Skeletal muscle satellite cell (primary cell): ENCODE measurements at regions not wholly inside any gene's neighbourhood (a gene's known extent, or its start where the extent isn't known, plus 50 kb on each side); places are given as distances from the start of the nearest gene placed in this dataset. TPM values are rescaled to one million over a fixed set of nuclear protein-coding genes. Genes with fewer than 3 reads are reported as not detected.

ENCODE experiments used
- H3K27me3 ChIP-seq: 2 replicates; pipeline ENCODE4 v1.7.0; 2013; ENCODE audit warnings: low read length; ENCODE audit not compliant: control insufficient read depth, insufficient read depth
- H3K36me3 ChIP-seq: 2 replicates; pipeline ENCODE4 v1.7.0; 2013; ENCODE audit warnings: mild to moderate bottlenecking, control low read depth, low read length; ENCODE audit not compliant: insufficient read depth
- H3K4me1 ChIP-seq: 2 replicates; pipeline ENCODE4 v1.7.0; 2013; ENCODE audit warnings: low read length; ENCODE audit not compliant: control insufficient read depth, insufficient read depth
- H3K4me2 ChIP-seq: 2 replicates; pipeline ENCODE4 v1.7.0; 2013; ENCODE audit warnings: mild to moderate bottlenecking, low read length
- H3K4me3 ChIP-seq: 2 replicates; pipeline ENCODE4 v1.7.0; 2013; ENCODE audit warnings: low read length
- H3K9ac ChIP-seq: 2 replicates; pipeline ENCODE4 v1.7.0; 2013; ENCODE audit warnings: mild to moderate bottlenecking, low read depth, low read length, moderate library complexity
- H3K9me3 ChIP-seq: replicated peaks from 2 replicates; pipeline ENCODE4 v1.7.0; 2013; ENCODE audit warnings: mild to moderate bottlenecking, control low read depth, low read length
- small RNA-seq: library from RNA; depleted of rRNA; stranded (forward); fragments of <200 nt; gene quantifications from one replicate; pipeline ENCODE3, GENCODE V24; 2012

DNA sequence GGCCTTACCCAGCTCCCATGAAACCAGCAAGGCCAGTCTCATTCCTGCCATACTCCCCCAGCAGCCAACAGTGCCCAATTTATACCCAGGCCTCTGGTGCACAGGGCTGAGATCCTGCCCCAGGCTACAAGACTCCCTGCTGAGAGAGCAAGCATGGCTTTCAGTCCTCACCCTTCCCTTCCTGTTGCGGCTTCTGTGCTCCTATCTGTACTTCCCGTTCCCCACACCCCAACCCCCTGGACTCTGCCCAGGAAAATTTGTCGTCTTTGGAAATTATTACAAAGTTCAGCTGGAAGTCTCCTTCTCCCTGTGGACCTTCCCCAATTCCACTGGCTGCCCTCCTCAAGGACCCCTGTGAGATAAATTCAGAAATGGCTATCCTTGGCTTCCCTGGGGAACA is 84.1 kb upstream of the GK2 start:
- Histone ChIP-seq H3K36me3 (no peaks in the 10 kb centered on the region), H3K4me1 (no peaks in the 10 kb centered on the region), H3K4me2 (no peak overlapping the region), H3K27me3 (no peaks in the 10 kb centered on the region), H3K4me3 (no peak overlapping the region), H3K9me3 (no peaks in the 10 kb centered on the region), H3K9ac (no peak overlapping the region)

DNA sequence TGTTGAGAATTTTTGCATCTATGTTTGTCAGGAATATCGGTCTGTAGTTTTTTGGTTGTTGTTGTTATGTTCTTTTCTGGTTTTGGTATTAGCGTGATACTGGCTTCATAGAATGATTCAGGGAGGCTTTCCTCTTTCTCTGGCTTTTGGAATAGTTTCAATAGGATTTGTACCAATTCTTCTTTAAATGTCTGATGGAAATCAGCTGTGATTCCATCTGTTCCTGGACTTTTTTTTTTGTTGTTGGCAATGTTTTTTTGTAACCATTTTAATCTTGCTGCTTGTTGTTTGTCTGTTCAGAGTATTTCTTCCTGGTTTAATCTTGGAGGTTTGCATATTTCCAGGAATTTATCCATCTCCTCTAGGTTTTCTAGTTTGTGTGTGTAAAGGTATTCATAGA is 81.5 kb upstream of the GK2 start:
- H3K4me3 ChIP-seq, result no peak overlapping the region

DNA sequence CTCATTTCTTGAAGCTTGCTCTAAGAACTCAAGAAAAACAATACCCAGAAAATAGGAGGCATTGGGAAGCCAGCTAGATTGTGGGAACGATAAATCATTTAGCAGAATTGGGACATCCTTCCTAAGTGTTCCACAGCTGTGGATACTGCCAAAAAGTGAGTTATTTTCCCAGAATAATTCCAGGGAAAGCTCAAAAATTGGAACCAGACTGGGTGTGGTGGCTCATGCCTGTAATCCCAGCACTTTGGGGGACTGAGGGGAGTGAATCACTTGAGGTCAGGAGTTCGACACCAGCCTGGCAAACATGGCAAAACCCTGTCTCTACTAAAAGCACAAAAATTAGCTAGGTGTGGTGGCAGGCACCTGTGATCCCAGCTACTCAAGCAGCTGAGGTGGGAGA is 68.2 kb upstream of the GK2 start:
- Histone ChIP-seq H3K4me3 (no peak overlapping the region), H3K27me3 (no peaks in the 10 kb centered on the region), H3K4me1 (no peaks in the 10 kb centered on the region), H3K9ac (no peak overlapping the region), H3K4me2 (no peak overlapping the region), H3K36me3 (no peaks in the 10 kb centered on the region), H3K9me3 (no peaks in the 10 kb centered on the region)

More for the DNA sequence above, 81.5 kb upstream of the GK2 start:
- H3K9ac ChIP-seq, result no peak overlapping the region
- no peak overlapping the region for H3K4me2 ChIP-seq
- H3K4me1 ChIP-seq, result no peaks in the 10 kb centered on the region
- no peaks in the 10 kb centered on the region for H3K27me3 ChIP-seq
- H3K9me3 ChIP-seq, result no peaks in the 10 kb centered on the region
- H3K36me3 ChIP-seq, result no peaks in the 10 kb centered on the region

DNA sequence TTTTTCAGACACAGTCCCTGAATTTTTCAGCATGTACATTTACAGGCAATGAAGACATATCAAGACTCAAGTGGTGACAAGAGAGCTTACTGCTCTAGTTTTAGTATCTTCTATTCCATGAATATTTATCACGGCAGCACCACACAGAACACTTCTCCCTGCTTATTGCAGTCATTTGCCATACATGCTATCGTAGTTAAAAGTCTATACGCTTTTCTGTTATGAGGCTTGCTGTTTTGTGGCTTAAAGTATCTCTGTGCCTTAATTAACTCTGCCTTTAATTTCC is 65.4 kb upstream of the GK2 start:
- no peak overlapping the region for H3K9ac ChIP-seq

DNA sequence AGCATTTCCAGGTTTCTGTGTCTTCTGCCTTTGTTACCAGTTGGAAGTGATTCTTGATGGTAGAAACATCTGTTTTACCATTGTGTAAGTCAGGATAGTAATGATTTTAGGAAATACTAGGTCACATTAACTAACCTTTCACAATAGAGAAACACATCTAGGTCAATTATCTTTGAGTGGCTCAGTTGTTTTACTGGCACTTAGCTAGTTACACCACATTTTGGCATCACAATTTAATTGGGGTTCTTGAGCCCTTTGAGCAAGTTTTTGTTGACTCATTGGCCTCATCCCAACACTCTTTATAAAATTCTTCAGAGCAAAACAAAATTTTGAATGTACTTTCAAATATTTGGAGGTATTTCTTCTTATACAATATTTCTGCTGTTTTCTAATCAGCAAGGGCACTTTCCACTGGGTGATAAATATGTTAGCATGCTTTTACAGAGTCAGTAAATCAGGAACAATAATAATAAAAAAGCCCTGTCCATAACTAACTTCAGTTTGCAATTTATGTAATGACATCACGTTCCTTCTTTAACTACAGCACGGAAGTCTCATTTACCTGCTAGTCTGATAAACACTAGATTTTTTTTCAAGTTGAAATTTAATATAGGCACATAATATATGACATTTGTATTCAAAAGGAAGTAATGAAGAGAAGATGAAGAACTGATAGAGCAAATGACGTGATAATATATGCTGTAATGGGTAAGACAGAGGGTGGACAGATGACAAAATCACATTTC is 64.8 kb upstream of the GK2 start:
- Histone ChIP-seq H3K4me1 (peaks cover 1% of the 10 kb centered on the region), H3K27me3 (no peaks in the 10 kb centered on the region), H3K4me3 (no peak overlapping the region), H3K36me3 (no peaks in the 10 kb centered on the region), H3K4me2 (no peak overlapping the region), H3K9ac (no peak overlapping the region), H3K9me3 (no peaks in the 10 kb centered on the region)

More for the DNA sequence above, 65.4 kb upstream of the GK2 start:
- Histone ChIP-seq H3K9me3 (no peaks in the 10 kb centered on the region), H3K36me3 (no peaks in the 10 kb centered on the region), H3K4me3 (no peak overlapping the region), H3K27me3 (no peaks in the 10 kb centered on the region), H3K4me1 (no peaks in the 10 kb centered on the region), H3K4me2 (no peak overlapping the region)

DNA sequence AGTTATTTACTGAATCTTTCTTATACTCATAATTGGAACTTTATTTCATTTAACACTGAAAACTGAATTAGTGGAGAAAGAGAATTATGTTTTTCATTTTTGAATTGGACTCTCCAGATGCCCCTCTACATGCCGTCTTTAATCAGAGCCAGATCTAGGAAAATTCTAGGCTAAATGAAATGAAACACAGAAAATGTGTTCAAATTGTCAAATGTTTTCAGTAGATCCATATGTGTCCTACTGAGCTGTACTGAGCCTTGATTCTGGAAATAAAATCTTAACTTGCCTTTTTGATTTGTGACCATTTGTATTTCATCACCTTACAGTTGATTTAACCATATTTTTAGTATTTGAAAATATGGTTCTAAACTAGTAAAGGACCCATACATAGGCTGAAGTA is 64.0 kb upstream of the GK2 start:
- Histone ChIP-seq H3K27me3 (no peaks in the 10 kb centered on the region), H3K9me3 (no peaks in the 10 kb centered on the region), H3K36me3 (no peaks in the 10 kb centered on the region), H3K4me2 (no peak overlapping the region), H3K4me3 (no peak overlapping the region), H3K4me1 (peaks cover 10% of the 10 kb centered on the region), H3K9ac (no peak overlapping the region)

DNA sequence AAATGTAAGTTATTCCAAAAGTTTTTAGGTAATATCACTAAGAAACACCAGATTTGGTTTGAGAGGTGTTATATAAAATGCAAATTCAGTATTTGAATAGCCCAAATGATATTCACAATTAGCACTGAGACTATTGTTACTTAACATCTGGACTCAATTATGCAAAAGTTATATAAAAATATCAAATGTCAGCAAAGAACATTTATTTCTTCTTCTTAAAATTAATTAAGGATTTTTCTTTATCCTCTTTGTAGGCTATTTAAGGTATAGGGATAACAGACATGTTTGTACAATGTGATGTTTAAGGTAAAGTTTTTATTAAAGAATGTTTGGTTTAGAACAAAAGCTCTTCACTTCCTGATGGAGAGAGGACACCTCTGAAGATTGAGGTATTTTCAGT is 63.3 kb upstream of the GK2 start:
- H3K36me3 ChIP-seq, result no peaks in the 10 kb centered on the region

DNA sequence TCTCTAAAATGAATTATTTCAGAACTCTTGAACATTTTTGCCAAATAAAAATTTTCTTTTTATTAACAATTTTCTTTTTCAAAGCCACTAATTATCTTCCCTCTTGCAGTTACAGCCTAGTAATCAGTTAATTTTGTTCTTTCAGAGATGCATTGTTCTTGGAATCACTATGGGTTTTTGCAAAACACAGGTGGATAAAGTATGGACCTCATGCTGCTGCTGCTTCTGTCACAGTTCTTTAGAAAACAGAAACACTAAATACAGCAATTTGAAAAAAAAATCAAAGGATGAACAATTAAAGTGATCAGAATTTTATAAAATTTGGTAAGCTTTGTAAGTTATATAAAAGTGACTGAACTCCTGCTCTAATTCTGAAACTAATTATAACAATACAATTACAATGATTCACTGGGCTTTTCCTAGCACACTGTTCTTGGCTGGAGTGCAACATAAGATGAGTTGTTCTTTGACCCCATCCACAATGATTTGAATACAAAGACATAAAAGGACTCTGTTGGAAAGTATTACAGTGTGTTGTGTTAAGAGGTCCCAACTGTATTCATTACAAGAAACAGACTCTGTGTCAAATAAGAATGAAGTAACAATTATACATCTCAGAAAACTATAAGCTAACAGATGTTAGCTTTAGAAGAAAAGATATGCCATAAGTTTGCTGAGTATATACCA is 59.4 kb upstream of the GK2 start:
- Histone ChIP-seq H3K4me2 (no peak overlapping the region), H3K4me1 (peaks cover 24% of the 10 kb centered on the region), H3K36me3 (no peaks in the 10 kb centered on the region), H3K9ac (no peak overlapping the region), H3K4me3 (no peak overlapping the region), H3K27me3 (no peaks in the 10 kb centered on the region), H3K9me3 (no peaks in the 10 kb centered on the region)

More for the DNA sequence above, 63.3 kb upstream of the GK2 start:
- H3K9me3 ChIP-seq, result no peaks in the 10 kb centered on the region
- peaks cover 16% of the 10 kb centered on the region for H3K4me1 ChIP-seq
- H3K9ac ChIP-seq, result no peak overlapping the region
- H3K4me3 ChIP-seq, result no peak overlapping the region
- no peaks in the 10 kb centered on the region for H3K27me3 ChIP-seq
- H3K4me2 ChIP-seq, result no peak overlapping the region

DNA sequence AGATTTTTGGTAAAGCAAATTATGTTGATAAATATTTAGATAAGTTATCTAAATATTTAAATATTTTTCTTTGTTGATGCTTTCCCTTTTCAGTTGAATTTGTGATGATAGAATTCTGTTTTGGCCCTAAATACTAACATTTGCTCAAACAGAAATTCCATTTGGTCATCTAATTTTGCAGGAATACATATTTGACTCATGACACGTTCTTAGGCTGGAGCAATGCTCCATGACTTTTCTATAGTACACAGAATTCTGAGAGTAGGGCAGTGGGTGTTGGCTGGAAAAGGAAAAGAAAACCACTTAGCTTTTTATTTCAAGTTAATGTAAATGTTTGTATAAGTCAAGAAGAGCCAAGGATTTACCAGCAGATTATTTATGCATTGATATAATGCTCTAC is 58.6 kb upstream of the GK2 start:
- H3K4me3 ChIP-seq, result no peak overlapping the region
- H3K9me3 ChIP-seq, result no peaks in the 10 kb centered on the region
- no peak overlapping the region for H3K9ac ChIP-seq
- peaks cover 24% of the 10 kb centered on the region for H3K4me1 ChIP-seq
- H3K36me3 ChIP-seq, result no peaks in the 10 kb centered on the region
- no peak overlapping the region for H3K4me2 ChIP-seq
- H3K27me3 ChIP-seq, result no peaks in the 10 kb centered on the region

Small RNA genes in the stretch of these regions (small RNA-seq; reads per million reads assigned to genes)
- gene RF00072, result not detected
